ENCODE measurements at regions not wholly inside any gene's neighbourhood (a gene's known extent, or its start where the extent isn't known, plus 50 kb on each side); places are given as distances from the start of the nearest gene placed in this dataset.

DNA sequence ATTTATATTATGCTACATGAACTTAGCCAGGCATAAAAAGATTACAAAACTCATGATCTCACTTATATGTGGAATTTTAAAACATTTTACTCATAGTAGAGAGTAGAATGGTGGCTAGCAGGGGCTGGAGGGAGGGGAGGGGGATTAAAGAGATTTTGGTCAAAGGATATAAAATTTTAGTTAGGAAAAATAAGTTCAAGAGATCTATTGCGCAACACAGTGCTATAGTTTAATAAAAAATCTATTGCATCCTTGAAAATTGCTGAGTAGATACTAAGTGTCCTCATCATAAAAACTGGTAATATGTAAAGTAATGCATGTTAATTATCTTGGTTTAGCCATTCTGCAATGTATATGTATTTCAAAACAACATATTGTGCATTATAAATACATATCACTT lies 635.6 kb upstream of the NEGR1 start:
- intact Hi-C loops (cut with micrococcal nuclease; ENCODE audit: unreplicated experiment) = no loop called here
- POLR2A ChIA-PET (ENCODE audit: unreplicated experiment) = no interaction called here
- no TSS peak for BruUV-seq (replicated peaks)
- CTCF ChIA-PET = no interaction called here
- H2AFZ ChIP-seq = no peak overlapping the region
- H3K79me2 ChIP-seq (ENCODE audit: low read depth) = no peaks in the 10 kb centered on the region
- no peaks in the 10 kb centered on the region for H3F3A ChIP-seq (ENCODE audit: insufficient read depth, low read depth)
- no peak for DNase-seq
- no peaks in the 10 kb centered on the region for H4K20me1 ChIP-seq (ENCODE audit: insufficient read depth)
- no peak overlapping the region for H3K4me2 ChIP-seq
- H3K9me3 ChIP-seq (ENCODE audit: insufficient read depth, low read depth) = no peaks in the 10 kb centered on the region
- H3K4me1 ChIP-seq (replicated peaks; ENCODE audit: insufficient read depth) = no peaks in the 10 kb centered on the region
- H3K4me3 ChIP-seq = no peak overlapping the region
- no peak overlapping the region for H3K27ac ChIP-seq
- H3K27me3 ChIP-seq (ENCODE audit: insufficient read depth, low read depth) = no peaks in the 10 kb centered on the region
- no peaks in the 10 kb centered on the region; the same call in none of the 2 replicates for H3K9me2 ChIP-seq (ENCODE audit: insufficient read depth)
- no peak for TF ChIP-seq EZH2 (IDR thresholded peaks at IDR 0.05; ENCODE audit: low read depth)
- TF ChIP-seq, protein P1, sequence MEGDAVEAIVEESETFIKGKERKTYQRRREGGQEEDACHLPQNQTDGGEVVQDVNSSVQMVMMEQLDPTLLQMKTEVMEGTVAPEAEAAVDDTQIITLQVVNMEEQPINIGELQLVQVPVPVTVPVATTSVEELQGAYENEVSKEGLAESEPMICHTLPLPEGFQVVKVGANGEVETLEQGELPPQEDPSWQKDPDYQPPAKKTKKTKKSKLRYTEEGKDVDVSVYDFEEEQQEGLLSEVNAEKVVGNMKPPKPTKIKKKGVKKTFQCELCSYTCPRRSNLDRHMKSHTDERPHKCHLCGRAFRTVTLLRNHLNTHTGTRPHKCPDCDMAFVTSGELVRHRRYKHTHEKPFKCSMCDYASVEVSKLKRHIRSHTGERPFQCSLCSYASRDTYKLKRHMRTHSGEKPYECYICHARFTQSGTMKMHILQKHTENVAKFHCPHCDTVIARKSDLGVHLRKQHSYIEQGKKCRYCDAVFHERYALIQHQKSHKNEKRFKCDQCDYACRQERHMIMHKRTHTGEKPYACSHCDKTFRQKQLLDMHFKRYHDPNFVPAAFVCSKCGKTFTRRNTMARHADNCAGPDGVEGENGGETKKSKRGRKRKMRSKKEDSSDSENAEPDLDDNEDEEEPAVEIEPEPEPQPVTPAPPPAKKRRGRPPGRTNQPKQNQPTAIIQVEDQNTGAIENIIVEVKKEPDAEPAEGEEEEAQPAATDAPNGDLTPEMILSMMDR (conservative IDR thresholded peaks at IDR 0.05) = no peak
- H3K36me3 ChIP-seq (ENCODE audit: low read depth) = no peaks in the 10 kb centered on the region

DNA sequence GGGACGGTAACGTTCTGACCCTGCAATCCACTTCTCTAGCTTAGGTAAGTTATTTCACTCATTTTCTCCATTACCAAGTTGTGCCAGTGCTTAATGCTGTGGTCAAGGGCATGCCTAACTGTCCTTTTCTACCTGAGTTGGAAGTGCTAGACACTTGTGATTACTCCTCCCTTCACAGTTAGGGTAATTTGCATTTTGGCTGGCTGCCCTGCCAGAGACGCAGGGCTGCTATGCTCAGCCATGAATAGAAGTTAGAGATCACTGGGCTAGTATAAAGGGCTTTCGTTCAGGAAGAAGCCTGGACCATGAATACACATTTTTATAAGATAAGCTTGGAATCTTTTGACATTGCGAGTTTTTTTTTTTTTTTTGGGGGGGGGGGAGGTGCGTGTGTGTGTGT lies 633.2 kb upstream of the NEGR1 start:
- no peak overlapping the region for H3K27ac ChIP-seq
- BruUV-seq (replicated peaks) = no TSS peak
- H3K4me2 ChIP-seq = no peak overlapping the region
- no peaks in the 10 kb centered on the region; the same call in 1 of the 2 replicates for H3K9me2 ChIP-seq (ENCODE audit: insufficient read depth)
- CTCF ChIA-PET = no interaction called here
- no peaks in the 10 kb centered on the region for H3K36me3 ChIP-seq (ENCODE audit: low read depth)
- no peaks in the 10 kb centered on the region for H3K27me3 ChIP-seq (ENCODE audit: insufficient read depth, low read depth)
- POLR2A ChIA-PET (ENCODE audit: unreplicated experiment) = no interaction called here
- H3K9me3 ChIP-seq (ENCODE audit: insufficient read depth, low read depth) = no peaks in the 10 kb centered on the region
- H3K4me1 ChIP-seq (replicated peaks; ENCODE audit: insufficient read depth) = no peaks in the 10 kb centered on the region
- H2AFZ ChIP-seq = no peak overlapping the region
- DNase-seq = no peak
- H4K20me1 ChIP-seq (ENCODE audit: insufficient read depth) = no peaks in the 10 kb centered on the region
- intact Hi-C loops (cut with micrococcal nuclease; ENCODE audit: unreplicated experiment) = no loop called here
- no peaks in the 10 kb centered on the region for H3K79me2 ChIP-seq (ENCODE audit: low read depth)
- H3K4me3 ChIP-seq = no peak overlapping the region
- H3F3A ChIP-seq (ENCODE audit: insufficient read depth, low read depth) = no peaks in the 10 kb centered on the region
- TF ChIP-seq EZH2 (IDR thresholded peaks at IDR 0.05; ENCODE audit: low read depth) = no peak
- TF ChIP-seq, protein P1 (conservative IDR thresholded peaks at IDR 0.05) = no peak

DNA sequence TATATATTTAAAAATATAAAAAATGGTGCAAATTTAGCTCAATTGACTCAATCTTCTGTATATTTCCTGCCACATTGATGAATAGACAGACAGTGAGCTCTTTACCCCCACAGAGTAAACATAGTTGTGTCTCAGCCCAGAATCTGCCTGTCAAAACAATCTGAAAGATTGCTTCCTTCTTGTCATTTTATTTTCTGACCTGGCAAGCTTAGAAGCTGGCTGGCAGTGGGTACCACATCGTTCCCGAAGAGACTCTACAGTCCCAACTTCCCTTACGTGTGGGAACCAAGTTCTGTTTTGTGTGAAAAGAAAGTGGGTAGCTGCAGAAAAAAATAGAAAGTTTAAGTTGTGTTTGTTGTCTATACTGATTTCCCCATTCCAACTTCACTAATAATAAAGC lies 629.3 kb upstream of the NEGR1 start:
- intact Hi-C loops (cut with micrococcal nuclease; ENCODE audit: unreplicated experiment) = no loop called here
- POLR2A ChIA-PET (ENCODE audit: unreplicated experiment) = no interaction called here
- no TSS peak for BruUV-seq (replicated peaks)

More for the DNA sequence above, 629.3 kb upstream of the NEGR1 start:
- CTCF ChIA-PET = no interaction called here
- H3K36me3 ChIP-seq (ENCODE audit: low read depth) = no peaks in the 10 kb centered on the region
- H3K79me2 ChIP-seq (ENCODE audit: low read depth) = no peaks in the 10 kb centered on the region
- no peak for DNase-seq
- no peak overlapping the region for H3K4me3 ChIP-seq
- H3K9me3 ChIP-seq (ENCODE audit: insufficient read depth, low read depth) = no peaks in the 10 kb centered on the region
- H3K4me1 ChIP-seq (replicated peaks; ENCODE audit: insufficient read depth) = no peaks in the 10 kb centered on the region
- H3K4me2 ChIP-seq = no peak overlapping the region
- H2AFZ ChIP-seq = no peak overlapping the region
- TF ChIP-seq EZH2 (IDR thresholded peaks at IDR 0.05; ENCODE audit: low read depth) = no peak
- TF ChIP-seq, protein P1 (conservative IDR thresholded peaks at IDR 0.05) = no peak
- H4K20me1 ChIP-seq (ENCODE audit: insufficient read depth) = no peaks in the 10 kb centered on the region
- H3F3A ChIP-seq (ENCODE audit: insufficient read depth, low read depth) = no peaks in the 10 kb centered on the region
- no peaks in the 10 kb centered on the region for H3K27me3 ChIP-seq (ENCODE audit: insufficient read depth, low read depth)
- no peak overlapping the region for H3K27ac ChIP-seq
- no peaks in the 10 kb centered on the region; the same call in 1 of the 2 replicates for H3K9me2 ChIP-seq (ENCODE audit: insufficient read depth)

Measured in PC-9 (cell line).